Hindlimb muscle (tissue), 1 donor: ENCODE measurements at regions not wholly inside any gene's neighbourhood (a gene's known extent, or its start where the extent isn't known, plus 50 kb on each side); places are given as distances from the start of the nearest gene placed in this dataset.
A peak's percentile ranks its signal among the peaks of the same experiment; 100 is the strongest.

Experiments
- DNase-seq: peaks from one replicate; pipeline ENCODE4 v3.0.0-alpha.2; 2013

- DNase-seq = no peak
Measured at GRCh38 chr10:78844960-78845607, 223.7 kb upstream of the ZMIZ1 start.

GRCh38 chr10:78846071-78846470, 222.7 kb upstream of the ZMIZ1 start:
- no peak for DNase-seq

- DNase-seq = peak; percentile 51
Measured at GRCh38 chr10:78846760-78847159, 222.0 kb upstream of the ZMIZ1 start.

- no peak for DNase-seq
Measured at GRCh38 chr10:78847485-78847884, 221.3 kb upstream of the ZMIZ1 start.

- DNase-seq = no peak
Measured at GRCh38 chr10:78849115-78849514, 219.7 kb upstream of the ZMIZ1 start.

- DNase-seq = no peak
Measured at GRCh38 chr10:78849731-78850130, 219.0 kb upstream of the ZMIZ1 start.

GRCh38 chr10:78850644-78851435, 217.9 kb upstream of the ZMIZ1 start:
- DNase-seq = no peak

- DNase-seq = no peak
Measured at GRCh38 chr10:78851647-78852046, 217.1 kb upstream of the ZMIZ1 start.

- no peak for DNase-seq
Measured at GRCh38 chr10:78852466-78853240, 216.1 kb upstream of the ZMIZ1 start.

- no peak for DNase-seq
Measured at GRCh38 chr10:78853864-78854263, 214.9 kb upstream of the ZMIZ1 start.

GRCh38 chr10:78856421-78856820, 212.3 kb upstream of the ZMIZ1 start:
- peak; percentile 32 for DNase-seq

GRCh38 chr10:78857193-78857592, 211.6 kb upstream of the ZMIZ1 start:
- DNase-seq = no peak

- DNase-seq = no peak
Measured at GRCh38 chr10:78859266-78859665, 209.5 kb upstream of the ZMIZ1 start.

GRCh38 chr10:78859769-78860168, 209.0 kb upstream of the ZMIZ1 start:
- DNase-seq = no peak

- no peak for DNase-seq
Measured at GRCh38 chr10:78860260-78860914, 208.4 kb upstream of the ZMIZ1 start.

GRCh38 chr10:78861529-78862327, 207.0 kb upstream of the ZMIZ1 start:
- no peak for DNase-seq

- no peak for DNase-seq
Measured at GRCh38 chr10:78862328-78862640, 206.5 kb upstream of the ZMIZ1 start.

- DNase-seq = no peak
Measured at GRCh38 chr10:78863140-78863905, 205.4 kb upstream of the ZMIZ1 start.

- no peak for DNase-seq
Measured at GRCh38 chr10:78863906-78864239, 204.9 kb upstream of the ZMIZ1 start.

GRCh38 chr10:78864761-78865537, 203.8 kb upstream of the ZMIZ1 start:
- no peak for DNase-seq

GRCh38 chr10:78865538-78865875, 203.3 kb upstream of the ZMIZ1 start:
- DNase-seq = no peak
